NCI-H69 (cell line): ENCODE measurements at regions not wholly inside any gene's neighbourhood (a gene's known extent, or its start where the extent isn't known, plus 50 kb on each side); places are given as distances from the start of the nearest gene placed in this dataset.
"Not testable (repeated sequence)": the region's sequence is repeated elsewhere in the genome, so short reads cannot be mapped to it uniquely, and the experiment has no call there.

ENCODE experiments used
- DNase-seq: peaks from one replicate; lab custom pipeline; 2025; lab: John Stamatoyannopoulos, UW

GRCh38 chr20:23151885-23152284, 65.8 kb upstream of the CD93 start:
- no peak for DNase-seq

- no peak for DNase-seq
Measured at GRCh38 chr20:23151008-23151703, 65.0 kb upstream of the CD93 start.

- DNase-seq = no peak
Measured at GRCh38 chr20:23150304-23151007, 64.3 kb upstream of the CD93 start.

GRCh38 chr20:23149623-23150279, 63.6 kb upstream of the CD93 start:
- DNase-seq = no peak

GRCh38 chr20:23148731-23149570, 62.8 kb upstream of the CD93 start:
- DNase-seq = no peak

GRCh38 chr20:23147964-23148730, 62.0 kb upstream of the CD93 start:
- DNase-seq = peak; percentile 32

GRCh38 chr20:23147647-23147963, 61.5 kb upstream of the CD93 start:
- no peak for DNase-seq

- DNase-seq = no peak
Measured at GRCh38 chr20:23146857-23147637, 60.9 kb upstream of the CD93 start.

GRCh38 chr20:23146181-23146580, 60.1 kb upstream of the CD93 start:
- DNase-seq = no peak

- DNase-seq = no peak
Measured at GRCh38 chr20:23145281-23145700, 59.2 kb upstream of the CD93 start.

- peak; percentile 66 for DNase-seq
Measured at GRCh38 chr20:23144856-23145255, 58.7 kb upstream of the CD93 start.

- DNase-seq = no peak
Measured at GRCh38 chr20:23143986-23144690, 58.0 kb upstream of the CD93 start.

- DNase-seq = peak; percentile 68
Measured at GRCh38 chr20:23143098-23143497, 57.0 kb upstream of the CD93 start.

- no peak for DNase-seq
Measured at GRCh38 chr20:23142162-23143050, 56.3 kb upstream of the CD93 start.

- DNase-seq = no peak
Measured at GRCh38 chr20:23141450-23142161, 55.5 kb upstream of the CD93 start.

GRCh38 chr20:23140991-23141390, 54.9 kb upstream of the CD93 start:
- DNase-seq = no peak

GRCh38 chr20:23139984-23140383, 53.9 kb upstream of the CD93 start:
- not testable (repeated sequence) for DNase-seq

- peak; percentile 91 for DNase-seq
Measured at GRCh38 chr20:23139524-23139923, 53.4 kb upstream of the CD93 start.
